ENCODE measurements at regions not wholly inside any gene's neighbourhood (a gene's known extent, or its start where the extent isn't known, plus 50 kb on each side); places are given as distances from the start of the nearest gene placed in this dataset.
A peak's percentile ranks its signal among the peaks of the same experiment; 100 is the strongest.
"Not testable (repeated sequence)": the region's sequence is repeated elsewhere in the genome, so short reads cannot be mapped to it uniquely, and the experiment has no call there.

GRCh38 chr20:4462801-4463200 lies 213.7 kb upstream of the ADRA1D start:
- DNase-seq: not testable (repeated sequence)

- no peak for DNase-seq
Measured at GRCh38 chr20:4459081-4459480, 210.0 kb upstream of the ADRA1D start.

DNA sequence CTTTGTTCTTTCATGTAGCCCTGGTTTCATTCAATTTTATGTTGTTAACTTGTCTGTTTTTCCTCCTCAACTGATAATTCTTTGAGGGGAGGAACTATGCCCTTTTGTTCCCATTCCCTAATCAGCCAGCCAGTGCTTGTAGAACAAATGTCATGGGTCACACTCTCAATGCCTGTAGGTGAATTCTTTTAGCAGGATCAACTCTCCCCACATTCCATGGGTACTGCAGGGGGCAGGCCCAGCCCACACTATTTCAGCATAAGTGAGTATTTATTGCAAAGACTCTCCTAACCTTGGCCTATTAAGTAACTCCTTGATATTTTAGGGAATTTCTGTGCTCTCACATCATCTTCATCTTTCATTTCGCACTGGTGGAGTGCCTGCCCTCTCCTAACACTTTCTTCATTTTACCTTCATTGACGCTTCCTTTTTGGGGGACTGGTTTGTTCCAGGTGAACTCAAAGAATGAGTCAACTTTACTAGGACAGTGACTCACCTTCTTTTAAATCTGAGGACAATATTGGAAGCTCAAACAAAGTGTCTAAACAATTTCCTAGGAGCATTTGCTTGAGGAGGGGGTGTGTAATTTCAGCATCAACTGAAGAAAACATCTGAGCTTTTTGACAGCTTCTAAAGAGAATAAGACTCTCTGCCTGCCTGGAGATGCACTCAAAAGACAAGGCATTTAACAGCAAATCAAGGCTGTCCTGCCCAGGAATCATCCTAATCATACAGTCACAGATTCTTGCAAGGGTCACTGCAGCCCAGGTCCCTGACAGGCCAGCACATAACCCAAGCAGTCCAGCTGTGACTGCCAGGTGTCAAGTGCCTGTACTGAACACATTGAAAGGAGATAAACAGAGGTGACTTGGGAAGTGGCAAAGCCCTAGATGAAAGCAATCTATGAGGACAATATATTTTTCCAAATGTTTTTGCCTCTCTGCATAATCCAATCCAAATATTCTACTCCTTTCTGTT lies 208.8 kb upstream of the ADRA1D start:
- no peak for DNase-seq

GRCh38 chr20:4455996-4456395 lies 206.9 kb upstream of the ADRA1D start:
- DNase-seq: no peak

GRCh38 chr20:4455301-4455701 lies 206.2 kb upstream of the ADRA1D start:
- DNase-seq: no peak

DNA sequence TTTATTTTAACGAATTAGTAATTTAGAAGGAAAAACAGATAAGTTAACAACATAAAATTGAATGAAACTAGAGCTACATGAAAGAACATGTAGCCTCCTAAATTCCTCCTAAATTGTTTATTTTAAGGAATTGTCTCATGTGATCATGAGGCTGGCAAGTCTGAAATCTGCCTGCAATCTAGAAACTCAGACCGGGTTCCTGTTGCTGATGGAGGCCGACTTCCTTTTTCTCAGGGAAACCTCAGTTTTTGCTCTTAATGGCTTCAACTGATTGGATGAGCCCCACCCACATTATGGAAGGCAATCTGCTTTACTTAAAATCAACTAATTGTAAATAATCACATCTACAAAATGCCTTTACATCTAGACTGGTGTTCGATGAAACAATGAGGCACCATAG lies 205.0 kb upstream of the ADRA1D start:
- DNase-seq: no peak

DNA sequence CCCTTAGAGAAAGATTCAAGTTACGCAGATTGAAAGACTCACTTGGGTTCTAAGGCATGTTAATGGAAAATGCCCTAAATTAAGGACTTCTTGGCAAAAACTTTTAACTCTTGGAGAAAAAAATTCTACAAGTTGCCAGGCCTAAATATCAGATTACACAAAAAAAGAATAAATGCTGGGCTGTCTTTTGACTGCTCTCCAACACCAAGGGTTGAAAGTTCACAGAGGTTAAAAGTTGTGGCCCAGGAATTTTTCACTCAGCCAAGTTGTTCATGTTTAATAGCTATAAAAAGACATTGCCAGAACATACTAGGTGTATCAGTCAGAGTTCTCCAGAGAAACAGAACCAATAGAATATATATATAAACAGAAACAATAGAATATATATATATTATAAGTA lies 204.3 kb upstream of the ADRA1D start:
- DNase-seq: no peak

DNA sequence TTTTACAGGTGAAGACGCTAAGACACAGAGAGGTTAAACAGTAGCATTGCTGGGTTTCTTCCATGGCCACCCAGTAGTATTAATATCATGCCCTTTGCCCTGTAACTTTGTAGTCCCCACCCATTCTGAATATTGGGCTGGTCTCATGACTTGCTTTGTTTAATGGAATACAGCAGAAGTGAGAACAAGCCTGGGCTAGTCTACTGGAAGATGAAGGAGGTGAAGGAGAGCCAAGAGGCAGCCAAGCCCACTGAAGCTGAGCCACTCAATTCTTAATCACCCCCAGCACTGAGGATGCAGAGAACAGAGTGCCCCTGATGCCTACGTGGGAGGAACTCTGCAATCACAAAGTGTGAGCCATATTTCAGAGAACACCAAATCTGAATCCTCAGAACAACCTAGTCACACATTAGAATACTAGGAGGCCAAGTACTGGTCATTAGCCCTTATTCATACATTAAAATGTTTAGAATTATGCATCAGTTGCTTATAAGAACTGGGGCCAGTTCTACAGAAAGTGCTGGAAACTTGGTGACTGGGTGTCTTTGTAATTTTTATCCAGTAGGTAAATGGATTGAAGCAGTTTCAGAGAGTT lies 202.5 kb upstream of the ADRA1D start:
- DNase-seq: no peak

DNA sequence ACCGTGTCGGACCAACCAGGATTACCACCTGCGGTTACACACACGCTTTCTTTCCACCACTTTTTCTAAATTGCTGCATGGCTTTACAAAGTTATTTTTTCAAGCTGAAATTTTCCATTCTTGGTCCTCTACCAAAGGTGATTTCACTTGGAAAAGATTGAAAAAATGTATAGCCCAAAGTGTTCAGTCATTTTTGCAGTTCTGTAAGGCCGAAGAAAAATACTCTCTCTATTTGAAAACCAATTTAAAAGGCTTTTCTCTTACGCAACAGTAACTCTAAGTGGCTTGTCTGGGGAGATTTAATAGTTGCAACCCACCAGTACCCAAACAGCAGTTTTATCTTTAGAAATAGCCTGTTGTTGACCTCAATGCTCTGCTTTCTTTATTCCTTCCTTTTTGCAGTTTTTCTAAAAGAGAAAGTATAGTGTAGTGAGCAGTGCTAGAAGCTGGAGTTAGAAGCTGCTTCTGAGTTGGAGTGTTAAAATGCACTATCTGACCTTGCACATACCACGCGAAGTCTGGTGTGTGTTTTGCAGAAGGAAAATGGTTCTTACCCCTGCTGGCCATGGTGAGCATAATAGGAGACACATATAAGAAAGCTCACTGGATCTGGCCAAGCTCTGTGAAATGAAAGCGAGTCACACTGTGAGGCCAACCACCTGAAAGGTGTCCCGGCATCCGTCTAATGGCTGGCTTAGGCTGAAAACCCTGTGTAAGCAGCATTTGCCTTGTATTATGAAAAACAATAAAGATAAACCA lies 201.0 kb upstream of the ADRA1D start:
- DNase-seq: peak in 1 of 2 experiments; percentile 5

GRCh38 chr20:4445784-4446183 lies 196.7 kb upstream of the ADRA1D start:
- no peak for DNase-seq

GRCh38 chr20:4445331-4445730 lies 196.2 kb upstream of the ADRA1D start:
- no peak for DNase-seq

GRCh38 chr20:4444404-4444803 lies 195.3 kb upstream of the ADRA1D start:
- DNase-seq: no peak

GRCh38 chr20:4443016-4443415 lies 193.9 kb upstream of the ADRA1D start:
- no peak for DNase-seq

GRCh38 chr20:4441871-4442270 lies 192.8 kb upstream of the ADRA1D start:
- no peak for DNase-seq

DNA sequence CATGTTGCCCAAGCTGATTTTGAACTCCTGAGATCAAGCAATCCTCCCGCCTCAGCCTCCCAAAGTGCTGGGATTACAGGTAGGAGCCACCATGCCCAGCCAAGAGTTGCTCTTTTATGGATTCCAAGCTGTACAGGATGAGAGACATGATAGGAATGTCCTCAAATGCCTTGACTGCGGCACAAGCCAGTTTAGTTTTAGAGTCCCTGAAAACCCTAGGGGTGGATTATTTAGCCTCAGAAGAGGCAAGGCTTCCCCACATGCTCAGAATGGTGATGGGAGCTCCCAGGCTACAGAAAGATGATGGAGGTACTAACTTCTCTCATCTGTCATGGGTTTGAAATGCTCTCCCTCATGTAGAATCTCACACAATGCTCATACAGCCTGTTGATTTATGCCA lies 192.1 kb upstream of the ADRA1D start:
- no peak for DNase-seq

- DNase-seq: no peak
Measured at GRCh38 chr20:4439461-4439860, 190.4 kb upstream of the ADRA1D start.

DNA sequence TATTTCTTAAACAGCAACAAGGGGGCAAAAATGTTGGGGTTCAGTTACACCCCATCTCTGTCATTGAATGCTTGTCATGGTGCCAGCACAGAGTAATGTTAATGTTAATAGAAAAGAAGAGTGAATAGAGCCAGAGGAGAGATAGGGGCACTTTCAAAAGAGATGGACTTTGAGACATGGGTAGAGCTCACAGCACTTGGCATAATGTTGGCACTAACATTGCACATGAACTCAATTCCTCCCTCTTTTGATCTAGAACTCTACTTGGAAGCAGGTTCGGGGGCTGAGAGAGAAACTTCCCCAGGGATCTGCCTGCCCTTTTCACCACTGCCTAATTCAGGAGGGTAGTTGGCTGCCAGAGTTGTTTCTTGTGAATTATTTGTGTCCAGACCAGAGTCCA lies 188.0 kb upstream of the ADRA1D start:
- no peak for DNase-seq

GRCh38 chr20:4435671-4436455 lies 186.8 kb upstream of the ADRA1D start:
- no peak for DNase-seq

- no peak for DNase-seq
Measured at GRCh38 chr20:4435225-4435624, 186.1 kb upstream of the ADRA1D start.

DNA sequence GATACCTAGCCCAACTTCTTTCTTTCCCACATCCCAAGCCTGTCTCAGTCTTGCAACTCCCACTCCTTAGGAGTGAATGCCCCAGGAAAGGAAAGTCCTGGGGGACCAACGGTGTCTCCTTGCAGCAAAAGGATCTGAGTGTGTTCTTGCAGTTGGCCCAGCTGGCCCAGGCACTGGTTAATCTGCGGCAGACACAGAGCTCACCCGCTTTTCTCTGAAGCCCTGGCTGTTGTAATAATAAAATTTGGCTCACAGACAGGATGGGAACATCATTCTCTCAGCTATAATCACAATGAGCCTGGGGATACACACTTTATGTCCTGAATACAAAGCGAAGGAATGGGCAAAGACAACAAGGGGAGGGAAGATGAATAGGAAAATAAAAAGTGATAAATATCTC lies 185.6 kb upstream of the ADRA1D start:
- DNase-seq: no peak

DNA sequence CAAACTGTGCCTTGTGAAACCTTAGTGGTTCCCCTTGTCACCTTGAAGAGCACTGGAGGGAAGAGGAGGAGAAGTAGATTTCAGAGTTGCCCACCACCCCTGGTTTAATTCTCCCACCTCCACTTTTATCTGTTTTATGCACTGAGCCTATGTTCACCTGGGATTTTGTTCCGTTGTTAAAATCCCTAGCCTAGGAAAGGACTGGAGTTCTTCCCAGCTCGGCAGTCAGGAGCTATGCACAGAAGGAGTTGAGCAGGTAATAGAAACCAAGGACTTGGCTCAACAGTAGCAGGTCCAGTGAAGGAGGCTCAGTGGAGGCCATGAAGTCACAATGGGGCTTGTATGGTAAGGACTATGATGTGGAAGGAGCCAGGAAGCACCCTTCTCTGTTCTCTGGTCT lies 182.4 kb upstream of the ADRA1D start:
- DNase-seq: no peak

GRCh38 chr20:4430826-4431225 lies 181.7 kb upstream of the ADRA1D start:
- not testable (repeated sequence) for DNase-seq

All from NCI-H1930 (cell line).